Transverse colon (tissue), 4 donors: ENCODE measurements at regions not wholly inside any gene's neighbourhood (a gene's known extent, or its start where the extent isn't known, plus 50 kb on each side); places are given as distances from the start of the nearest gene placed in this dataset.

ENCODE experiments used
- EP300 ChIP-seq: sonication (generic); formaldehyde crosslinking; IDR thresholded peaks from one replicate; pipeline ENCODE4 v1.6.1; 2017; ENCODE audit warnings: antibody characterized with exemption, low read depth
- POLR2A ChIP-seq: fragments of 450-650 bp; IDR thresholded peaks from one replicate; pipeline ENCODE4 v1.6.1; 2016; ENCODE audit warnings: antibody characterized with exemption, mild to moderate bottlenecking, moderate library complexity
- POLR2AphosphoS5 ChIP-seq, 3 donors: sonication (generic); formaldehyde crosslinking; IDR thresholded peaks; one replicate each; pipeline ENCODE4 v1.6.1; 2016; ENCODE audit warnings: antibody characterized with exemption in 3 of 3
- TF ChIP-seq, protein P1 (sequence below), 5 experiments: fragments of 200-600 bp in 3 of 5; fragments of 450-650 bp in 2 of 5; sonication (generic) in 3 of 5; IDR thresholded peaks; 1 replicate in 2 of 5; 2 replicates in 3 of 5; pipeline ENCODE4 v1.5.1; 2016 to 2017; ENCODE audit warnings: antibody characterized with exemption in 5 of 5, inconsistent platforms in 3 of 5, mild to moderate bottlenecking in 2 of 5, moderate library complexity in 1 of 5

DNA sequence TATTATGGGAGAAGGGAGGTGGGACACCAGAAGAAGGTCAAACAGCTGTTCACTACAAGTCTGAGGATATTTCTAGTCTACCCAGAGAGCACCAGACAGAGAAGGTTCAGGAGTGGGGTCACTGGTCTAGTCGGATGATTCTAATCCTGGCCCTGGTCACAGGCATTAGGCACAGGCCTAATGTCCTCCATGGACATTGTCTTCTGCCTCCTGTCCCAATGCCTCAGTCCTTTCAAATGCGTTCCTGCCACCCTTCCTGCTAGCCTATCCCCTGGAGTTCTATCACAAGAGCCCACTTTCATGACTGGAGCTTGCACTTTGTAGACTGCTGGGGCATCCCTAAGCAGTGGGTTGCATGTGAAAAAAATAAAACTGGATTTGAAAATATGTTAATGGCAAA, 83.9 kb upstream of the PFN2 start:
- TF ChIP-seq, protein P1, sequence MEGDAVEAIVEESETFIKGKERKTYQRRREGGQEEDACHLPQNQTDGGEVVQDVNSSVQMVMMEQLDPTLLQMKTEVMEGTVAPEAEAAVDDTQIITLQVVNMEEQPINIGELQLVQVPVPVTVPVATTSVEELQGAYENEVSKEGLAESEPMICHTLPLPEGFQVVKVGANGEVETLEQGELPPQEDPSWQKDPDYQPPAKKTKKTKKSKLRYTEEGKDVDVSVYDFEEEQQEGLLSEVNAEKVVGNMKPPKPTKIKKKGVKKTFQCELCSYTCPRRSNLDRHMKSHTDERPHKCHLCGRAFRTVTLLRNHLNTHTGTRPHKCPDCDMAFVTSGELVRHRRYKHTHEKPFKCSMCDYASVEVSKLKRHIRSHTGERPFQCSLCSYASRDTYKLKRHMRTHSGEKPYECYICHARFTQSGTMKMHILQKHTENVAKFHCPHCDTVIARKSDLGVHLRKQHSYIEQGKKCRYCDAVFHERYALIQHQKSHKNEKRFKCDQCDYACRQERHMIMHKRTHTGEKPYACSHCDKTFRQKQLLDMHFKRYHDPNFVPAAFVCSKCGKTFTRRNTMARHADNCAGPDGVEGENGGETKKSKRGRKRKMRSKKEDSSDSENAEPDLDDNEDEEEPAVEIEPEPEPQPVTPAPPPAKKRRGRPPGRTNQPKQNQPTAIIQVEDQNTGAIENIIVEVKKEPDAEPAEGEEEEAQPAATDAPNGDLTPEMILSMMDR (IDR thresholded peaks at IDR 0.05): no peak
- TF ChIP-seq POLR2AphosphoS5 (IDR thresholded peaks at IDR 0.05): no peak
- no peak for TF ChIP-seq POLR2A
- TF ChIP-seq EP300: no peak
